ENCODE measurements at regions not wholly inside any gene's neighbourhood (a gene's known extent, or its start where the extent isn't known, plus 50 kb on each side); places are given as distances from the start of the nearest gene placed in this dataset.

DNA sequence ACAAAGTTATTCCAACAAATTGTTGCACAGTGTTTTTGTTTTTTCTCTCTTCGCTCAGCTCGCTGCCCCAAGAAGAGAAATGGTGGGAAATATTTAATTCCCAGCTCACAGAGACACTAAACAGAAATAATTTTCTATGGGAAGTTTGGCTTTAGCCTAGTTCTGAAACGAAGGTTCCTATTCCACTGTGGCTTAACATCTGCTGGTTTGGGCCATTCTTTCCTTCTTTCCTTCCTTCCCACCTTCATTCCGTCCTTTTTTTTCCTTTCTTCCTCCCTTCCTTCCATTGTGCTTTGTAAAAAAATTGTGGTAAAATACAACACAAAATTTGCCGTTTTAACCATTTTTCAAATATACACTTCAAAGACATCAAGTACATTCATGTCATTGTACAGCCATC, 393.5 kb upstream of the SOX9 start:
- TF ChIP-seq, protein P1, sequence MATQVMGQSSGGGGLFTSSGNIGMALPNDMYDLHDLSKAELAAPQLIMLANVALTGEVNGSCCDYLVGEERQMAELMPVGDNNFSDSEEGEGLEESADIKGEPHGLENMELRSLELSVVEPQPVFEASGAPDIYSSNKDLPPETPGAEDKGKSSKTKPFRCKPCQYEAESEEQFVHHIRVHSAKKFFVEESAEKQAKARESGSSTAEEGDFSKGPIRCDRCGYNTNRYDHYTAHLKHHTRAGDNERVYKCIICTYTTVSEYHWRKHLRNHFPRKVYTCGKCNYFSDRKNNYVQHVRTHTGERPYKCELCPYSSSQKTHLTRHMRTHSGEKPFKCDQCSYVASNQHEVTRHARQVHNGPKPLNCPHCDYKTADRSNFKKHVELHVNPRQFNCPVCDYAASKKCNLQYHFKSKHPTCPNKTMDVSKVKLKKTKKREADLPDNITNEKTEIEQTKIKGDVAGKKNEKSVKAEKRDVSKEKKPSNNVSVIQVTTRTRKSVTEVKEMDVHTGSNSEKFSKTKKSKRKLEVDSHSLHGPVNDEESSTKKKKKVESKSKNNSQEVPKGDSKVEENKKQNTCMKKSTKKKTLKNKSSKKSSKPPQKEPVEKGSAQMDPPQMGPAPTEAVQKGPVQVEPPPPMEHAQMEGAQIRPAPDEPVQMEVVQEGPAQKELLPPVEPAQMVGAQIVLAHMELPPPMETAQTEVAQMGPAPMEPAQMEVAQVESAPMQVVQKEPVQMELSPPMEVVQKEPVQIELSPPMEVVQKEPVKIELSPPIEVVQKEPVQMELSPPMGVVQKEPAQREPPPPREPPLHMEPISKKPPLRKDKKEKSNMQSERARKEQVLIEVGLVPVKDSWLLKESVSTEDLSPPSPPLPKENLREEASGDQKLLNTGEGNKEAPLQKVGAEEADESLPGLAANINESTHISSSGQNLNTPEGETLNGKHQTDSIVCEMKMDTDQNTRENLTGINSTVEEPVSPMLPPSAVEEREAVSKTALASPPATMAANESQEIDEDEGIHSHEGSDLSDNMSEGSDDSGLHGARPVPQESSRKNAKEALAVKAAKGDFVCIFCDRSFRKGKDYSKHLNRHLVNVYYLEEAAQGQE (IDR thresholded peaks at IDR 0.05): no peak
- ATAC-seq (no peak), DNase-seq (ENCODE audit: low read depth in 1 of 2, low spot score in 1 of 2) (no peak), FAIRE-seq (no peak)
- no peak overlapping the region for H3K4me3 ChIP-seq
- H3K4me1 ChIP-seq: no peaks in the 10 kb centered on the region
- ChIA-PET POLR2A (no interaction called here), CTCF (no interaction called here)
- no peaks in the 10 kb centered on the region for H3K9me3 ChIP-seq
- 54% methylated on average over 5 of the region's 5 CpGs for whole genome bisulfite sequencing (ENCODE audit: missing lambda C conversion rate)
- no peak overlapping the region for H3K27ac ChIP-seq
- H3K4me2 ChIP-seq: no peak overlapping the region

- ChIA-PET CTCF (no interaction called here), POLR2A (no interaction called here)
- Histone ChIP-seq H3K9me3 (no peaks in the 10 kb centered on the region), H3K4me3 (no peak overlapping the region), H3K4me1 (no peaks in the 10 kb centered on the region), H3K27ac (no peak overlapping the region), H3K4me2 (no peak overlapping the region)
- ATAC-seq: no peak
- 71% methylated on average over 3 of the region's 3 CpGs for WGBS (ENCODE audit: missing lambda C conversion rate)
- no peak for DNase-seq (ENCODE audit: low read depth in 1 of 2, low spot score in 1 of 2)
- TF ChIP-seq MAFK (IDR thresholded peaks at IDR 0.05; ENCODE audit: partially characterized antibody) (peak; percentile 56), CHD2 (IDR thresholded peaks at IDR 0.05; ENCODE audit: low read length, partially characterized antibody) (no peak), ZNF302 (CRISPR knock-in tag; IDR thresholded peaks at IDR 0.05) (no peak)
- FAIRE-seq: no peak
Measured at GRCh38 chr17:71727723-71728122, 393.1 kb upstream of the SOX9 start.

DNA sequence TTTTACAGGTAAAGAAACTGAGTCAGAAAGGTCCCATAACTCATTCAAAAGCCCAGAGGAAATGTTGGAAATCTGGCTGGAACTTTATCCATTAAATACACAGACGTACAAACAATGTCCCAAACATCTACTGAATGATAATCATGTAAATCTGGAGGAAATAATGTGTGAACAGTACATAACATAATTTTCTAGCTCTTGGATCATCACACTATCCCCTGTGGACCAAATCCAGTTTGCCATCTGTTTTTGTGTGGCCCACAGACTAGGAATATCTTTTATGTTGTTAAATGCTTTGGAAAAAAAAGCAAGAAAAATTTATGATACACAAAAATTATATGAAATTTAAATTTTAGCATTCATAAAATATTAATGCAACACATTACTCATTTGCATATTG, 389.9 kb upstream of the SOX9 start:
- DNase-seq (ENCODE audit: low read depth in 1 of 2, low spot score in 1 of 2): no peak
- POLR2A ChIA-PET: no interaction called here
- no peak overlapping the region for H3K27ac ChIP-seq
- FAIRE-seq: no peak
- CTCF ChIA-PET: interaction anchor here (0.6 kb wide), 1 partner anchor 22 kb away, joined by 4 read pairs; no protein-coding TSS in a partner anchor
- no peaks in the 10 kb centered on the region for H3K9me3 ChIP-seq
- H3K4me2 ChIP-seq: no peak overlapping the region
- 26% methylated on average over 1 of the region's 1 CpG for whole genome bisulfite sequencing (ENCODE audit: missing lambda C conversion rate)
- H3K4me1 ChIP-seq: no peaks in the 10 kb centered on the region
- no peak for ATAC-seq
- H3K4me3 ChIP-seq: no peak overlapping the region
- TF ChIP-seq CBX8 (IDR thresholded peaks at IDR 0.05) (no peak), ZC3H11A (IDR thresholded peaks at IDR 0.05) (no peak), RAD21 (conservative IDR thresholded peaks at IDR 0.05 in 1 of 2, IDR thresholded peaks at IDR 0.05 in 1 of 2) (no peak), PBX3 (IDR thresholded peaks at IDR 0.05) (no peak), NFE2L2 (conservative IDR thresholded peaks at IDR 0.05; ENCODE audit: low read length) (no peak), ZSCAN20 (CRISPR knock-in tag; IDR thresholded peaks at IDR 0.05) (no peak), CEBPB (IDR thresholded peaks at IDR 0.05) (no peak), NPAS2 (CRISPR knock-in tag; IDR thresholded peaks at IDR 0.05; ENCODE audit: borderline replicate concordance) (no peak), EHMT2 (IDR thresholded peaks at IDR 0.05; ENCODE audit: low read depth) (no peak), POLR2A (IDR thresholded peaks at IDR 0.05; ENCODE audit: low read length) (no peak)

DNA sequence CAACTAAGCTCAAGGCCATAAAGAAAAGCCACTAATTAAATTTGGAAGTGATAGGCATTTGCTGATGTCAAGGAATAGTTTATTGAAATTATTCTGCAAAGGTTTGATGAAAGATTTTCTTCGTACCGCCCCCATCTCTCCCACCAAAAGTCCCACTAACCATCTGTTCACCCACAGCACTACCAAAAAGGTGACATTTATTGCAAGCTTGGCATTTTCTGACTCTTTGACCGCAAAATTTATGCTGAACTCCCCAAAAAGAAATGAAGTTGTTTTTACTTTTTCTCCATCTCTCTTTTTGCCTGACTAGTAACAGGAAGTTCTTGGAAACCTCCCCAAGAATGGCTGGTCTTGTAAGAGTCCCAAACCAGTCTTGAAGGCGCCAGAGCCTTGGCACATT, 384.9 kb upstream of the SOX9 start:
- ATAC-seq: no peak
- Histone ChIP-seq H3K9me3 (no peaks in the 10 kb centered on the region), H3K4me2 (no peak overlapping the region), H3K27ac (no peak overlapping the region), H3K4me1 (no peaks in the 10 kb centered on the region), H3K4me3 (no peak overlapping the region)
- no peak for FAIRE-seq
- TF ChIP-seq JUNB (IDR thresholded peaks at IDR 0.05): no peak
- TF ChIP-seq MAFK (IDR thresholded peaks at IDR 0.05; ENCODE audit: partially characterized antibody): peak; percentile 79
- 43% methylated on average over 4 of the region's 4 CpGs for WGBS (ENCODE audit: missing lambda C conversion rate)
- POLR2A ChIA-PET: no interaction called here
- CTCF ChIA-PET: interaction anchor here (0.8 to 1.8 kb wide), 2 partner anchors 14 to 40 kb away, joined by 3 to 4 read pairs; no protein-coding TSS in a partner anchor
- DNase-seq (ENCODE audit: low read depth in 1 of 2, low spot score in 1 of 2): no peak
